ENCODE measurements at regions not wholly inside any gene's neighbourhood (a gene's known extent, or its start where the extent isn't known, plus 50 kb on each side); places are given as distances from the start of the nearest gene placed in this dataset.

DNA sequence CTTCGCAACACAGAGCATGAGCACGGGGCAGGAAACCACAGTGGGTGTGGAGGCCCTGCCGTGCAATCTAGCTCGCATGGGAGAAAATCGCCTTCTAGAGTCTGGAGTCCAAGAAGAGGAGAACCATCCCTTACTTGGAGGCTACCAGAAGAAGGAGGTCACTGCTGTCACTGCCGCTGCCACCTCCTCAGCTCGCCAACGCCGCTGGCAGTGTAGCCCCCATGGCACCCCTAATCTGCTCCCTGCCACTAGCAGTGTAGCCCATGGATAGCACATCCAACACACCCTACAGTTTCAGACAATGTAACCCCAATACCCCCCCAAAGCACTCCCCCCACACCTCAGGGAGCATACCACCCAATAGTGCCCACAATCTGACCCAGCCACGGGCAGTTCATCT is 438.0 kb upstream of the ZNF337 start:
- TF ChIP-seq, protein P1, sequence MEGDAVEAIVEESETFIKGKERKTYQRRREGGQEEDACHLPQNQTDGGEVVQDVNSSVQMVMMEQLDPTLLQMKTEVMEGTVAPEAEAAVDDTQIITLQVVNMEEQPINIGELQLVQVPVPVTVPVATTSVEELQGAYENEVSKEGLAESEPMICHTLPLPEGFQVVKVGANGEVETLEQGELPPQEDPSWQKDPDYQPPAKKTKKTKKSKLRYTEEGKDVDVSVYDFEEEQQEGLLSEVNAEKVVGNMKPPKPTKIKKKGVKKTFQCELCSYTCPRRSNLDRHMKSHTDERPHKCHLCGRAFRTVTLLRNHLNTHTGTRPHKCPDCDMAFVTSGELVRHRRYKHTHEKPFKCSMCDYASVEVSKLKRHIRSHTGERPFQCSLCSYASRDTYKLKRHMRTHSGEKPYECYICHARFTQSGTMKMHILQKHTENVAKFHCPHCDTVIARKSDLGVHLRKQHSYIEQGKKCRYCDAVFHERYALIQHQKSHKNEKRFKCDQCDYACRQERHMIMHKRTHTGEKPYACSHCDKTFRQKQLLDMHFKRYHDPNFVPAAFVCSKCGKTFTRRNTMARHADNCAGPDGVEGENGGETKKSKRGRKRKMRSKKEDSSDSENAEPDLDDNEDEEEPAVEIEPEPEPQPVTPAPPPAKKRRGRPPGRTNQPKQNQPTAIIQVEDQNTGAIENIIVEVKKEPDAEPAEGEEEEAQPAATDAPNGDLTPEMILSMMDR (IDR thresholded peaks at IDR 0.05; ENCODE audit: low read depth, low read length, poor library complexity, severe bottlenecking), result no peak
- TF ChIP-seq EZH2phosphoT487 (IDR thresholded peaks at IDR 0.05; ENCODE audit: borderline replicate concordance, low read length), result no peak
